MM.1S (cell line): ENCODE measurements at regions not wholly inside any gene's neighbourhood (a gene's known extent, or its start where the extent isn't known, plus 50 kb on each side); places are given as distances from the start of the nearest gene placed in this dataset.

Source experiments
- CTCF ChIP-seq: fragments of 300-600 bp; sonication (generic); IDR thresholded peaks from 2 replicates; pipeline ENCODE4 v1.5.1; 2016; ENCODE audit warnings: antibody characterized with exemption, low read length, mixed read lengths
- EZH2 ChIP-seq: fragments of 300-600 bp; sonication (generic); optimal IDR thresholded peaks from 2 replicates; pipeline ENCODE3; 2017; ENCODE audit warnings: low read depth, mild to moderate bottlenecking, antibody characterized with exemption, low read length, mixed read lengths
- EZH2phosphoT487 ChIP-seq: fragments of 300-600 bp; sonication (generic); IDR thresholded peaks from 2 replicates; pipeline ENCODE4 v1.6.1; 2018; ENCODE audit warnings: antibody characterized with exemption, low read length

GRCh38 chr1:217344712-217345111 lies 286.2 kb downstream of the GPATCH2 start:
- TF ChIP-seq CTCF: no peak
- TF ChIP-seq EZH2: no peak
- TF ChIP-seq EZH2phosphoT487: no peak
